IgD-negative memory B cell (primary cell): ENCODE measurements at regions not wholly inside any gene's neighbourhood (a gene's known extent, or its start where the extent isn't known, plus 50 kb on each side); places are given as distances from the start of the nearest gene placed in this dataset.

Experiments
- H3K27ac Mint-ChIP-seq, 3 donors: one replicate each; pipeline ENCODE4 v1.8.0; 2020 to 2022; ENCODE audit warnings: mild to moderate bottlenecking in 3 of 3, mixed read lengths in 3 of 3, moderate library complexity in 1 of 3
- H3K27me3 Mint-ChIP-seq: one replicate; pipeline ENCODE4 v1.8.0; 2021; ENCODE audit warnings: mixed read lengths
- H3K36me3 Mint-ChIP-seq: one replicate; pipeline ENCODE4 v1.8.0; 2020; ENCODE audit warnings: mild to moderate bottlenecking, mixed read lengths
- H3K4me1 Mint-ChIP-seq, 3 donors: one replicate each; pipeline ENCODE4 v1.8.0; 2020 to 2022; ENCODE audit warnings: mixed read lengths in 3 of 3, mild to moderate bottlenecking in 1 of 3
- H3K4me3 Mint-ChIP-seq, 4 donors: one replicate each; pipeline ENCODE4 v1.8.0; 2020 to 2022; ENCODE audit warnings: mild to moderate bottlenecking in 4 of 4, mixed read lengths in 4 of 4, moderate library complexity in 3 of 4
- H3K9me3 Mint-ChIP-seq, 3 donors: one replicate each; pipeline ENCODE4 v1.8.0; 2020 to 2021; ENCODE audit warnings: mixed read lengths in 3 of 3, mild to moderate bottlenecking in 1 of 3

DNA sequence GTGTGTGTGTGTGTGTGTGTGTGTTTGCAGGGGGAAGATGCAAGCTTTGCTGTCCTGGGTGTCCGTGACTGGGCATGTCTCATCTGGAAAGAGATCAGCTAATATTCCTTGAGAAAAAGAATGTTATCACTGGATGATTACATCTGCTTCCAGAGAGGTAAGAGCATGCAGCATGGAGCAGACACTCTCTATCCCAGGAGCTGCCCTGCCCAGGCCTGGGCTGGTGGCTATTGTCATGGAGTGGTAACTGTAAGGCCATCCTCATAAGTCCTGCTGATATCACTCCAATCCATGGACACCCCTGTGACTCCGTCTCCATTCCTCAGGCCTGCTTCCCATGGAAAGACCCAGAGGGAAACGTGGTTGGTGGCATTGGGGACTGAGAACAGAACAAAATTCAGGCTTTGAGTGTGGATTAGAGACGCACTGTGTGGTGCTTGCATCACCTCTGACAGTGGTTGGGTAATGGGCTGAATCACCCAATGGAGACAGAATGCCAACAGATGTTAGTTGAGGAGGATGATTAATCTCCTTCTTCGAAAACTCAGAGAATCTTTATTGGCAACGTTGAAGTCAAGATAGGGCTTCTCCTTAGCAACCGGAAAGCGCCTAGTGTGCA is 52.0 kb upstream of the KCNIP1 start:
- Mint-ChIP-seq H3K36me3 (peaks cover 3% of the 10 kb centered on the region), H3K27ac (no peak overlapping the region), H3K4me1 (no peaks in the 10 kb centered on the region), H3K4me3 (no peak overlapping the region), H3K9me3 (peaks cover 0 to 4% (median 1%) of the 10 kb centered on the region in 3 donors), H3K27me3 (peaks cover 22% of the 10 kb centered on the region)

DNA sequence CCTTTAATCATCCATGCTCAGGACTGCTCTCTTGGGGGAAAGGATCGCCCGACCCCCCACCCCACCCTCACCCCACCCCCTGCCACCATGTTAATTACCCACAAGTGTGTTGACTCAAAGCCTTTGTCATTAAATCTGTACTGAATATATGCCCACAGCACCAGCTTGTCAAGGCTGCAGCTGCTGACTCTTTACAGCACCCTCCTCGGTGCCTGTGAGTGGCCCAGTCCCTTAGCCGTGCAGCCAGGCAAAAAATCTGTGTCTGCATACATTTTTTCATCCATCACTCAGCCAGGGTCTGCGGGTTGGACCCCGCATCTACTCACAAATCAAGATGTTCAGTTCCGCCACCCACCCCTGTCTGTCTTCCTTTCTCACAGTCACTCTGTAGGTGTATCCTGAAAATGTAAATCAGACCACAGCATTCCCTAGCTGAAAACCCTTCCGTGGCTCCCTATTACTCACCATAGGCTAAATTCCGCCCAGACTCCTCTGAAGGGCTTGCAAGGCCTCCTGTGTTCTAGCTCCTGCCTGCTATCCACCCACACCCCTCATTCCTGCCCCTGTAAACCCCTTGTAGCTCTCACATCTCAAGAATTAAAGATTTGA is 53.7 kb upstream of the KCNIP1 start:
- Mint-ChIP-seq H3K9me3 (peaks cover 0 to 4% (median 1%) of the 10 kb centered on the region in 3 donors), H3K36me3 (peaks cover 3% of the 10 kb centered on the region), H3K27ac (no peak overlapping the region), H3K27me3 (peaks cover 20% of the 10 kb centered on the region), H3K4me3 (no peak overlapping the region), H3K4me1 (no peaks in the 10 kb centered on the region)

DNA sequence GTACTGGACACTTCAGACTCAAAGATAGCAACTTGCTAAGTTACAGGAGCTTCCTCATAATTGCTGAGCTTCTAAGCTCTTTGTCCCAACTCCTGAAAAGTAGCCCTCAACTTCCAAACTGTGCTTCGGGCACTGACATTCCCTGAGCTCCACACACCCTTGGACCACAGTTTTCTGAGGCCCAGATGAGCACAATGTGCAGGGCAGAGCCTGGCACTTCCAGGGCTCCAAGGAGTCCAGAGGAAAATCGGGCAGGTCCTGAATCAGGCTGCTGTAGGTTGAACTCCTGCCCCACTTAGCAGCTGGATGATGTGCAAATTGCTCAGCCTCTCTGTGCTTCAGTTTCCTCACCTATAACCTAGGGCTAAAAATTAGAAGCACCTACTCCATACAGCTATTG is 54.6 kb upstream of the KCNIP1 start:
- Mint-ChIP-seq H3K27ac (no peak overlapping the region), H3K4me3 (no peak overlapping the region), H3K4me1 (no peaks in the 10 kb centered on the region), H3K27me3 (peaks cover 17% of the 10 kb centered on the region), H3K9me3 (peaks cover 0 to 4% (median 1%) of the 10 kb centered on the region in 3 donors), H3K36me3 (peaks cover 3% of the 10 kb centered on the region)

DNA sequence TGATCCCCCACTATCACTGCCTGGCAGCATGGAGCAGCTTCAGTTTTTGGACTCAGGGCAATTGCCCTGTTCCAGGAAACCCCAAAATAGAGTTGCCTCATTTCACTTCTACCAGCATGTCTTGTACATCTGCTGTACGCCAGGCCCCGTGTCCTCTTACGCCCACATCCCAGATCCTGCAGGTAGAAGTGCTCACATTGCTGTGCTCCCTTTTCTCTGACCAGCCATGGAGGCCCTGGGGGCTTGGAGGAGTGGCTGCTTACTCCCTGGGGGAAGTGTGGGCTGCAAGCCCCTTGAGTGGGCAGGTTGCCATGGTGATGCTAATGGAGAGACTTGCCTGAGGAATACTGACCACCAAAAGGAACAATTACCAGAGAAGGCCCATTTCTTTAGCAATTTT is 55.6 kb upstream of the KCNIP1 start:
- H3K36me3 Mint-ChIP-seq: peaks cover 3% of the 10 kb centered on the region

DNA sequence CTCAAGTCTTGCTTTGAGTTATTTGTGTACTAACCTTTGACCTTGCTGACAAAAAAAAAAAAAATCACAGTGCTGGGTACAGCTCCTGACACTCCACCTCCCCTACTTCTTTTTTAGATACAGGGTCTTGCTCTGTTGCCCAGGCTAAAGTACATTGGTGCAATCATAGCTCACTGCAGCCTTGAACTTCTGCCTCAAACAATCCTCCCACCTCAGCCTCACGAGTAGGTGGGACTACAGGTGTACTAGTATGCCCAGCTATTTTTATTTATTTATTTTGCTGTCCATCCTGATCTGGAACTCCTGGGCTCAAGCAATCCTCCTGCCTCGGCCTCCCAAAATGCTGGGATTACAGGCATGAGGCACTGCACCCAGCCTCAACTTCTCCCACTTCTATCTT is 57.2 kb upstream of the KCNMB1 start:
- H3K9me3 Mint-ChIP-seq: peaks cover 0 to 4% (median 1%) of the 10 kb centered on the region in 3 donors
- H3K4me1 Mint-ChIP-seq: no peaks in the 10 kb centered on the region
- H3K27me3 Mint-ChIP-seq: peaks cover 2% of the 10 kb centered on the region
- no peak overlapping the region for H3K27ac Mint-ChIP-seq
- peaks cover 3% of the 10 kb centered on the region for H3K36me3 Mint-ChIP-seq
- no peak overlapping the region for H3K4me3 Mint-ChIP-seq

More for the DNA sequence above, 55.6 kb upstream of the KCNIP1 start:
- Mint-ChIP-seq H3K27ac (no peak overlapping the region), H3K27me3 (peaks cover 7% of the 10 kb centered on the region), H3K4me1 (no peaks in the 10 kb centered on the region), H3K9me3 (peaks cover 0 to 4% (median 1%) of the 10 kb centered on the region in 3 donors), H3K4me3 (no peak overlapping the region)

DNA sequence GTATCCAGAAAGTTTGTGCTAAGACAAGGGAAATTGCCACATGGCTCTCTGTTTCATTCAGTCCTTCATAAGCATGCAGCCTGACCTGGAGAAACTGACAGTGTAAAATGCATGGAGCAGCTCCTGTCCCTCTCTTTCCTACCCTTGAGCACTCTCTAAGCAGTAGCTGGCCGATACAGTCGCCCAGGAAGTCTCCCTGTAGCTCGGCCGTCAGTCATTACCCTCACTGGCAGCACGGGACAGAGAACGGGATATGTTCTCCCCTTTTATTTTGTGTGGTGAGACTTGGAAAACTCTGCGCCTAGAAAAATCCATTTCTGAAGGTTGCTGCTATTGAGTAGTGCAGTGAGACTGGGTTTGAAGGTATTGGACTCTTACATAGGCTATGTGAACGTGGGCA is 56.8 kb upstream of the KCNMB1 start:
- Mint-ChIP-seq H3K27ac (no peak overlapping the region), H3K4me1 (no peaks in the 10 kb centered on the region), H3K9me3 (peaks cover 0 to 4% (median 1%) of the 10 kb centered on the region in 3 donors)

DNA sequence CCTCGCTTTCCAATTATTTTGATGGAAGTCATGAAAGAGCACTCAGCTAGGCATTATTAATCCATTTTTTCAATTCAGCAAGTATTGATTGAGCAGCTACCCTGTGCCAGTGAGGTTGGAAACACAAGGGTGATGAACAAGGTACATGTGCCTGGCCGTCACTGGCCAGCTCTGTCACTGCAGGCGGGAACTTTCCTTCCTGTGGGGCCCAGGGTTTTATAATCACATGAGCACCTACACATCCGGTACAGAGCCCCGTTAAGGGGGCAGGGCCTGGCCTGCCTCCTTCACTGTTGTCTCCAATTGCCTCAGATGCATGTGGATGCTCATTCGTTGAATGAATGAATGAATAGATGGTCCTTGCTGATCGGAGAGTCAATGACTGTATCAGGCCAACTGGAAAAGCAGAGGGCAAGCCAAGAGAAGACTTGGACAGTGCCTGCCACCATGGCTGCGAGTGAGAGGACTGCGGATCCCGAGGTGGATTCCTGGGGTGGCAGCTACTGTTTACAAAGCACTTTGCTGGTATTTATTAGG is 55.9 kb upstream of the KCNMB1 start:
- H3K36me3 Mint-ChIP-seq: peaks cover 3% of the 10 kb centered on the region
- no peak overlapping the region for H3K4me3 Mint-ChIP-seq
- H3K4me1 Mint-ChIP-seq: no peaks in the 10 kb centered on the region
- peaks cover 0 to 3% (median 1%) of the 10 kb centered on the region in 3 donors for H3K9me3 Mint-ChIP-seq
- H3K27ac Mint-ChIP-seq: no peak overlapping the region
- no peaks in the 10 kb centered on the region for H3K27me3 Mint-ChIP-seq

More for the DNA sequence above, 56.8 kb upstream of the KCNMB1 start:
- Mint-ChIP-seq H3K4me3 (no peak overlapping the region), H3K36me3 (peaks cover 3% of the 10 kb centered on the region), H3K27me3 (peaks cover 2% of the 10 kb centered on the region)

DNA sequence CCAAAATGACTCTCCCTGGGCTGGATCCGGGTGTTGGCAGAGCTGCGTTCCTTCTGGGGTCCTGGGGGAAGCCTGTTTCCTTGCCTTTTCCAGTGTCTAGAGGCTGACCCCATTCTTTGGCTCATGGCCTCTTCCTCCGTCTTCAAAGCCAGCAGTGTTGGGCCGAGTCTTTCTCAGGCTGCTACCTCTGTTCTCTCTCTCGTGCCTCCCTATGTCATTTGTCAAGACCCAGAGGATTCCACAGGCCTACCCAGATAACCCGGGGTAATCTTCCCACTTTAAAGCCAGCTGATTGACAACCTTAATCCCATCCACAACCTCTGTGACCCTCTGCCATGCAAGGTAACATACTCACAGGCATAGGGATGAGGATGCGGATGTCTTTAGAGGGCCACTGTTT is 55.0 kb upstream of the KCNMB1 start:
- Mint-ChIP-seq H3K9me3 (peaks cover 0 to 3% (median 1%) of the 10 kb centered on the region in 3 donors), H3K27me3 (no peaks in the 10 kb centered on the region), H3K4me1 (no peaks in the 10 kb centered on the region), H3K27ac (no peak overlapping the region), H3K4me3 (no peak overlapping the region), H3K36me3 (peaks cover 3% of the 10 kb centered on the region)

DNA sequence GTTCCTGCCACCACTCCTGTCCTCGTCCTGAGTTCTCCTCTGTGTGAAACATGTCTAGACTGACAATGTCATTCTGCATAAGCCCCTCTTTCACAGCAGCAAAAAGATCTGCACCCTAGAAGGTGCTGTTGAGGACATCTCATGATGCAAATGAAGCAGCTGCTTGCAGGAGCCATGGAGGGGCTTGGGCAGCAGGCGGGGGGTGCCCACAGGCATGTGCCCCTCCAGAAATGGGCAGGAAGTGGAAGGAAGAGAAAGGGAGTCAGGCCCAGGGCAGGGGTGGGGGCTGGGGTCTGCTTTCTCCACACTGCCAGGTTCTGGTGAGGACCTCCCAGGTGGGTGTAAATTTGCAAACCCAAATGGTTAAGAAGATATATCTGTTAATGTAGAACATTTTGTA is 54.5 kb upstream of the KCNMB1 start:
- Mint-ChIP-seq H3K27me3 (peaks cover 2% of the 10 kb centered on the region), H3K4me3 (no peak overlapping the region), H3K27ac (no peak overlapping the region), H3K36me3 (peaks cover 3% of the 10 kb centered on the region), H3K4me1 (no peaks in the 10 kb centered on the region), H3K9me3 (peaks cover 0 to 3% (median 1%) of the 10 kb centered on the region in 3 donors)

DNA sequence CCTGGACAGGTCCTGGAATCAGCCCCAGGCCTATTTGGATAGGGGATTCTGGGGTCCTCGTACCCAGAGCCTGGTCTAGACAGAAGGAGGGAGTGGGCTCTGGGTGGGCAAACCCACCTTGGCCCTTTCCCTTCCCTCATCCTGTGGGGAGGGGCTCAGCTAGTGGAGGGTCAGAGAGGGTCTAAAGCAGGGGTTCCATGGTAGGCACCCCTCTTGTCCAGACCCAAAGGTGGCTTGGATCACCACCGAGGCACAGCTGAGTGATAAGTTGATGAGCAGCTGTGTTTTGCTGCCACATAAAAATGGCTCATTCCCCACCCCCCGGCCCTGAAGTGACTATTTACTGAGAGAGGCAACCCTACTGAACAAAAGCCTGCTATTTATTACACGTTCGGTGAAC is 53.8 kb upstream of the KCNMB1 start:
- Mint-ChIP-seq H3K27me3 (peaks cover 4% of the 10 kb centered on the region), H3K36me3 (peaks cover 3% of the 10 kb centered on the region), H3K4me1 (no peaks in the 10 kb centered on the region), H3K9me3 (peaks cover 0 to 2% (median 1%) of the 10 kb centered on the region in 3 donors), H3K4me3 (no peak overlapping the region), H3K27ac (no peak overlapping the region)

DNA sequence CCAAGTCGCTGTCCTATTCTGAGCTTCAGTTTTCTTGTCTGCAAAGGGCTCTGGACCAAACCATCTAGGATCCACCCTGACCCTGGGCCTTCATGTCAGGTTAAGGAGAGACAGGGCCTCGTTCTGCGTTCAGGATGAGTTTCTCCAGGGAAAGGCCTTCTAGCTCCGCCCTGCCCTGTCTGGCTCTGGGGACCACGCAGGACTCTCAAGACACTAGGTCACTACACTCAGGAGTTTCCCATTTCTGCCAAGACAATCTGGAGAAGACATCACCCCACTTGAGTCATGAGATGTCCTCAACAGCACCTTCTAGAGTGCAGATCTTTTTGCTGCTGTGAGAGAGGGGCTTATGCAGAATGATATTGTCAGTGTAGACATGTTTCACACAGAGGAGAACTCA is 53.2 kb upstream of the KCNMB1 start:
- no peaks in the 10 kb centered on the region for H3K36me3 Mint-ChIP-seq
- no peaks in the 10 kb centered on the region for H3K9me3 Mint-ChIP-seq
- no peaks in the 10 kb centered on the region for H3K4me1 Mint-ChIP-seq
- peaks cover 4% of the 10 kb centered on the region for H3K27me3 Mint-ChIP-seq
- H3K27ac Mint-ChIP-seq: no peak overlapping the region
- no peak overlapping the region for H3K4me3 Mint-ChIP-seq

DNA sequence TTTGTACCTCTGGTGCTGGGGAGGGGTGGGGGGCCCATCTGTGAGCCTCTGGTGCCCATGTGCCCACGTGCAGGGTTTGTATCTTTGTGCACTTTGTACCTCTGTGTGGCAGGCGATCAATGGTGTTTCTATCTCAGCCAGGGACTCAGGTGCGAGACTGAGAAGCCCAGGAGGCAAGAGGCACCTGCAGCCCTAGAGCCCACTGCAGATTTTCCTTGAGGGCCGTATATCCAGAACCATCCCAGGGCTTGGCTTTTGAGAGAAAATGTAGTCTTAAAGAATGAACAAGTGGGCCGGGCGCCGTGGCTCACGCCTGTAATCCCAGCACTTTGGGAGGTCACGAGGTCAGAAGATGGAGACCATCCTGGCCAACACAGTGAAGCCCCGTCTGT is 52.2 kb upstream of the KCNMB1 start:
- Mint-ChIP-seq H3K4me3 (no peak overlapping the region), H3K4me1 (no peaks in the 10 kb centered on the region), H3K27ac (no peak overlapping the region), H3K9me3 (no peaks in the 10 kb centered on the region), H3K36me3 (no peaks in the 10 kb centered on the region), H3K27me3 (peaks cover 5% of the 10 kb centered on the region)

DNA sequence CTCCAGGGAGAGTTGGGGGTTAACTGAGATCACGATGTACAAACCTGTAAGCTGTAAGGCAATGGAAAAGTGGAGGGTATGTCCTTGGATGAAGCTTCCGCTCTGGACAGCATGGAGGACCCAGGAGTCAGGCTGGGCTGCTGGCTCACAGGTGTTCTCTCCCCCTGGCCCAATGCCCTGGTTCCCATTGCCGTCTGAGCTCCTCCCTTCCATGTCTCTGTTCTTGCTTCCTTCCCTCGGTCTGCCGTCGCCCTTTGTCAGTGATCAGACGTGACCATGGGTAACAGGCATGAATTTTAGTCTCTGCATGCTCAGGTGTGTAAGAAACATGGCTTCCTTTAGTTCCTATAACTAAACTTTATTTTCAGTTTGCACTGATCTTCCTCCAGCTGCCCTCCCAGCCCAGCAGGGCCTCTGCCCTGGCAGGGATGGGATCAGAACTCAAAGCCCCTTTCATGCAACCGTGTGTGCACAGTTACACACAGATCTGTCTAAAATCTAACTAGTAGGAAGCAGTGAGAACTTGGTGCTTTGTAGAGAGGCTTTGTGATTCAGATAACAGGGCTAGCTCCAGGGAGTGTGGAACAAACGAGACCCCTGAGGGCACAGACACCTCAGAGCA is 51.7 kb upstream of the KCNMB1 start:
- Mint-ChIP-seq H3K36me3 (no peaks in the 10 kb centered on the region), H3K4me3 (no peak overlapping the region), H3K27me3 (peaks cover 5% of the 10 kb centered on the region), H3K4me1 (no peaks in the 10 kb centered on the region), H3K27ac (no peak overlapping the region), H3K9me3 (no peaks in the 10 kb centered on the region)

DNA sequence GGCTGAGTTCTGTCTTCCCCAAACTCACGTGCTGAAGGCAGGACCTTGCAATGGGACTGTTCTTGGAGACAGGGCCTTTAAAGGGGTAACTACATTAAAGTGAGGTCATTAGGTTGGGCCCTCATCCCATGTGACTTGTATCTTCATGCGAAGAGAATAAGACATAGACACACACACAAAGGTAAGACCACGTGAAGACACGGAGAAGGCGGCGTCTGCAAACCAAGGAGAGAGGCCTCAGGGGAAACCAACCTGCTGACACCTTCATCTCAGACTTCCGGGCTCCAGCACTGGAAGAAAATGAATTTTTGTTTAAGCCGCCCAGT is 50.7 kb upstream of the KCNMB1 start:
- H3K4me3 Mint-ChIP-seq: peak overlapping the region in 1 of 4 donors; percentile 5
- no peaks in the 10 kb centered on the region for H3K4me1 Mint-ChIP-seq
- H3K27ac Mint-ChIP-seq: no peak overlapping the region
- H3K36me3 Mint-ChIP-seq: no peaks in the 10 kb centered on the region
- no peaks in the 10 kb centered on the region for H3K9me3 Mint-ChIP-seq
- peaks cover 5% of the 10 kb centered on the region for H3K27me3 Mint-ChIP-seq

DNA sequence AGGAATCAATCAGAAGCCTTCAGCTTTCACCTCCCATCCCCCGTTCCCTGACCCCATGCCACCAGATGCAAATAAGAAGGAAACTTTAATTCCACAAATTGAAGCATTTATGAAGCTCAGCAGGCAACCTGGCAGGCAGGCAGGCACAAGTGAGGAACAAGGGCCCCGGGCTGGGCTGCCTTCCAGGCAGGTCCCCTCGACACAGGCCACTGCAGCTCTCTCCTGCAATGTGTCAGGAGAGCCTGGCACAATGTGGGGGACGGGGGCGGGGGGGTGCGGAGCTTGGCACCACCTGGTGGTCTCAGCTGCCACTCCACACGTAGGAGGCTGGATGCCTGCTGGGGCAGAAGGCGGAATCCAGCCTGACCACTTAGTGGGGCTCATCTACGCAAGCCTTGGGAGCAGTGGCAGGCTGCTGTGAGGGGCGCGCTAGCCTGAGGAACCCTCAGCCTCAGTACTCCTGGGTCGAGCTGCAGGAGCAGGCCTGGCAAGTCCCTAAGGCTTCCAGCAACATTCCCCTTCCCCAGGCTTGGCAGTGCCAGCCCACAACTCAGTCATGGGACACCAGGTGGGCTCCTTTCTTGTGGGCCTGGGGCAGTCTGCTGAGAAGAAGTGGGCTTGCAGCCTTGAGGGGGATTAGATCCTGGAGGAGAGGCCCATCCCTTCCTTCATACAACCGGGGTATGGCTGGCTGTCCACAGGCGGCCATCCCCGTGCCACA is 50.2 kb upstream of the KCNMB1 start:
- Mint-ChIP-seq H3K36me3 (no peaks in the 10 kb centered on the region), H3K9me3 (no peaks in the 10 kb centered on the region), H3K27me3 (peaks cover 5% of the 10 kb centered on the region), H3K4me3 (peak overlapping the region in 1 of 4 donors; percentile 5), H3K27ac (no peak overlapping the region), H3K4me1 (no peaks in the 10 kb centered on the region)
